ENCODE measurements at regions not wholly inside any gene's neighbourhood (a gene's known extent, or its start where the extent isn't known, plus 50 kb on each side); places are given as distances from the start of the nearest gene placed in this dataset.

DNA sequence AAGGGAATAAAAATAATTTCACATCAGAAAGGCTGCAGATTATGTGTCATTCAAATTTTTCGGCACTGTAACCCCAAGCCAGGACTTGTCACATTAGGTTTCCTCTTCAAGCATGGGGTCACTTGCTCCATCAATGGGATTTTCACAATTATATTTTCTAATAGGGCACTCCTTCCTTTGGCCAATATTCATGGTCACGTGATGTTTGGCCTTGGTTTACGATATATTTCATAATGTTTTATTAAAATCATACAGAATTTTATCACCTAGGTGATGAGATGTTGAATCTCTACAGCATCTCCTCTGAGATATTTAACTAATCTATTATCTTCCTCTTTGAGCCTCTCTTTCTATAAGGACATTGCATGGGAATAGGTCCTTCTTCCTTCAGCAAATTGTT, 523.5 kb upstream of the SEMA6A start:
- no peak for TF ChIP-seq CTCF (IDR thresholded peaks at IDR 0.05)
- no peak for TF ChIP-seq POLR2A (IDR thresholded peaks at IDR 0.05)
- no peak for TF ChIP-seq POLR2AphosphoS5 (IDR thresholded peaks at IDR 0.05)
- no peaks in the 10 kb centered on the region for H3K36me3 ChIP-seq
- no peak overlapping the region for H3K4me3 ChIP-seq
- WGBS: 91% methylated on average over 3 of the region's 3 CpGs
- intact Hi-C loops (cut with DNase I): no loop called here
- no peak overlapping the region for H3K27ac ChIP-seq
- H3K4me1 ChIP-seq (replicated peaks): no peaks in the 10 kb centered on the region
- no peak for DNase-seq (ENCODE audit: low spot score)
- no peaks in the 10 kb centered on the region for H3K9me3 ChIP-seq
- H3K27me3 ChIP-seq (replicated peaks; ENCODE audit: insufficient read depth): no peaks in the 10 kb centered on the region

DNA sequence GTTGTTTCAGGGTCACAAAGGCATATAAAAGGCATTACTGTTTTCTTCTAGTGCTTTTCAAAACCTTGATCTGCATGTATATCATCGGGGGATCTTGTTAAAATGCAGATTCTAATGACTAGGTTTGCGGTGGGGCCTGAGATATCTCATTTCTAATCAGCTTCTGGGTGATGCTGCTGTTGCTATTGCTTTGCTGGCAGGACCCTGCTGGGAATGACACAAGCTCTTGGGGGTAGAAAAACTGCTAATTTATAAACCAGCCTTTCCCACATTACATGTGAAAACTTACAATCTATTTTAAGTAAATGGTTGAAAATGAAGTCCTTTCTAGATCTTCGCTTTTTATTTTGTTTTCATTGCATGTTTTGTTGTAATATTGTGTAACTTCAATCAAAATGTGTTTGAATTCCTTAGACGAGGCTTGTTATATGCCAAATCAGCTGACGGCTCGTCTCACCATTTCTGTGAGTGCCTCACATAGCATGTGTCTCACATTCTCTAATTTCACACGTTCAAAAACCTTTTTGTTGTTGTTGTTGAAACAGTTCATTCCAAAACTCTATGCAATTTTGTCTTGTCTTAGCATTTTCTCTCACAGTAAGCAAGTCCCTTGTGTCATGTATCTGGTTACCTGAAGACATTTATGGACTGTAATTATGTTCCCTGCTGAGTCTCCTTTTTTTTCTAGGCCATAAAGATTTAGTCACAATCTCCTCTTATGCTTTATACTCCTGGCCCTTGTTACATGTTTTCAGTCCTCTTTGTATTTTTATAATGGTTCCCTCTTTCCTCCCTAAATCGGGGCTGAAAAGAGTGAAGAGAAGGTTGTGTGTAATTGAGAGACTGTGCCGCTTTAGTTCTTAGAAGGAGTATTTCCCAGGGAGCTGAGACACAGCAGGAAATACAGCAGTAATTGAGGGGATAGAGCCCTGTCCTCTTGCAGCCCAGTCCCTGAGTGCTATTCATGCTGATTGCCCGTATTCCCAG, 521.0 kb upstream of the SEMA6A start:
- no peak overlapping the region for H3K27ac ChIP-seq
- H3K4me1 ChIP-seq (replicated peaks): no peaks in the 10 kb centered on the region
- H3K4me3 ChIP-seq: no peak overlapping the region
- TF ChIP-seq CTCF (IDR thresholded peaks at IDR 0.05) (no peak), POLR2A (IDR thresholded peaks at IDR 0.05) (no peak), POLR2AphosphoS5 (IDR thresholded peaks at IDR 0.05) (no peak)
- intact Hi-C loops (cut with DNase I): no loop called here
- WGBS: 70% methylated on average over 10 of the region's 10 CpGs
- H3K27me3 ChIP-seq (replicated peaks; ENCODE audit: insufficient read depth): no peaks in the 10 kb centered on the region
- no peaks in the 10 kb centered on the region for H3K36me3 ChIP-seq
- DNase-seq (ENCODE audit: low spot score): no peak
- no peaks in the 10 kb centered on the region for H3K9me3 ChIP-seq

DNA sequence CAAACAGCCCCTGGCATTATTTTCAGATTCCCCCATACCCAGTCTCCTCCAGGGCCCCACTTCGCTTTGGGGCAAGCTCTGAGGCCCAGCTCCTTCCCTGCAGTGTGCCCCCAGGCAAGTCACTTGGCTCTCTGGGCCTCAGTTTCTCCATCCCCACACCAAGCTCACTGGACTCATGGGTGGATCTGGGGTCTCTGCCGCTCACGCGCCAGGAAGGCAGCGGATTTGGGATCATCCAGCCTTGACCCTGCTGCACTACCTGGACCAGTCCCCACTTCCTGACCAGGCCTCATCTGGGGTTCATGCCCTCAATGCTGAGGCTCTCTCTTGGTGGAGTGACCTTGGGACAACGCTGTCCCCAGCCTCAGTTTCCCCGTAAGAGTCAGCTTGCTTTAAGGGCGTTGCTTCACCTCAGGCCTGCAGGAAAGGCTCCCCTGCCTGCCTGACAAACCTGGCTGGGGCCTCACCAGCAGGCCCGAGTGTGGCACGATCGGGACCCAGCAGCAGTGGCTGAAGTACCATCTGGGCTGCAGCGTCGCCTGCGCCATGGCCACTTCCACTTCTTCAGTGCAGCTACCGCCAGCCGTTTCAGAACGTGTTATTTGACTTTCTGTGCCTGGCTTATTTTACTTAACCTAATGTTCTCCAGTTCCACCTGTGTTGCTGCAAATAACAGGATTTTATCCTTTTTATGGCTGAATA, 519.6 kb upstream of the SEMA6A start:
- 96% methylated on average over 17 of the region's 17 CpGs for WGBS
- TF ChIP-seq POLR2AphosphoS5 (IDR thresholded peaks at IDR 0.05) (no peak), POLR2A (IDR thresholded peaks at IDR 0.05) (no peak), CTCF (IDR thresholded peaks at IDR 0.05) (no peak)
- intact Hi-C loops (cut with DNase I): no loop called here
- no peak for DNase-seq (ENCODE audit: low spot score)
- Histone ChIP-seq H3K27ac (no peak overlapping the region), H3K36me3 (no peaks in the 10 kb centered on the region), H3K4me1 (replicated peaks) (no peaks in the 10 kb centered on the region), H3K27me3 (replicated peaks; ENCODE audit: insufficient read depth) (no peaks in the 10 kb centered on the region), H3K4me3 (no peak overlapping the region), H3K9me3 (no peaks in the 10 kb centered on the region)

DNA sequence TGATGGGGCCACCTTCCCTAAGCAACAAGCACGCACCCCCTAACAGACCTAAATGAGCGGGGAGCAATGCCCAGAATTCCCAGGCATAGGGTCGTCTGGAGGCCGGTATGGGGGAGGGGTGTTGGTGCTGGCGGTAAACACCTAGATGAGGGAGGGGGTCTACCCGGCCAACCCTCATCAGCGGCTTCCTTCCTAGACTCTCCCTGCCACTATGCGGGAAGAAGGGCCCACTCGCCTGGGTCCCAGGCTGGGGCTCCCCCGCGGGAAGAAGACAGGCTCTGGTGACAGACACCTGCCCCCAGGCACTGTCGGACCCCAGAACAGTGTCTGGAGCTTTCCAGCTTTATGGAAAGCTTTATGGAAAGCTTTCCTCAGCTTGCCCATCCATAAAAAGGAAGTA, 519.0 kb upstream of the SEMA6A start:
- H3K27ac ChIP-seq: no peak overlapping the region
- intact Hi-C loops (cut with DNase I): no loop called here
- H3K4me3 ChIP-seq: no peak overlapping the region
- TF ChIP-seq POLR2AphosphoS5 (IDR thresholded peaks at IDR 0.05) (no peak), POLR2A (IDR thresholded peaks at IDR 0.05) (no peak), CTCF (IDR thresholded peaks at IDR 0.05) (no peak)
- no peaks in the 10 kb centered on the region for H3K9me3 ChIP-seq
- H3K27me3 ChIP-seq (replicated peaks; ENCODE audit: insufficient read depth): no peaks in the 10 kb centered on the region
- DNase-seq (ENCODE audit: low spot score): no peak
- WGBS: 97% methylated on average over 10 of the region's 12 CpGs
- no peaks in the 10 kb centered on the region for H3K36me3 ChIP-seq
- no peaks in the 10 kb centered on the region for H3K4me1 ChIP-seq (replicated peaks)
